ENCODE measurements at regions not wholly inside any gene's neighbourhood (a gene's known extent, or its start where the extent isn't known, plus 50 kb on each side); places are given as distances from the start of the nearest gene placed in this dataset.

- DNase-seq: no peak
Observed at GRCh38 chr5:167626341-167627123, 664.9 kb upstream of the WWC1 start.

DNA sequence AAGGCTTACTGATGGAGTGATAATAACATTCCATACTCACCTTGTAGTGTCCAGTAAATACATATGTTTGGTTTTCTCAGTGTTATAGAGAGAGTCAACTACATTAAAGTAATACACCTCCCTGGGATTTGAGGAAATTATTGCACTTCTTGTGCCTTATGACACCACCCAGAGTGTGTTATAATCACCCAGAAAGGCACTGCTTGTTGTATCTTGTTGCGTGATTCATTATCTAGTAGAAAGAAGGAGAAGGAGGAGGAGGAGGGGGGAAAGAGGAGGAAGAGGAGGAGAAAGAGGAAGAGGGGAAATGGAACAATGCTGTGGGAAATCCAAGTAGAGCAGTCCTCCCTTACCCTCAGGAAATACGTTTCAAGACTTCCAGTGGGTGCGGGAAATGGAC, 661.8 kb upstream of the WWC1 start:
- DNase-seq: no peak

GRCh38 chr5:167631191-167631590, 660.3 kb upstream of the WWC1 start:
- no peak for DNase-seq

- DNase-seq: no peak
Observed at GRCh38 chr5:167633114-167633513, 658.3 kb upstream of the WWC1 start.

GRCh38 chr5:167633931-167634341, 657.5 kb upstream of the WWC1 start:
- DNase-seq: no peak

GRCh38 chr5:167634432-167634831, 657.0 kb upstream of the WWC1 start:
- DNase-seq: no peak

DNA sequence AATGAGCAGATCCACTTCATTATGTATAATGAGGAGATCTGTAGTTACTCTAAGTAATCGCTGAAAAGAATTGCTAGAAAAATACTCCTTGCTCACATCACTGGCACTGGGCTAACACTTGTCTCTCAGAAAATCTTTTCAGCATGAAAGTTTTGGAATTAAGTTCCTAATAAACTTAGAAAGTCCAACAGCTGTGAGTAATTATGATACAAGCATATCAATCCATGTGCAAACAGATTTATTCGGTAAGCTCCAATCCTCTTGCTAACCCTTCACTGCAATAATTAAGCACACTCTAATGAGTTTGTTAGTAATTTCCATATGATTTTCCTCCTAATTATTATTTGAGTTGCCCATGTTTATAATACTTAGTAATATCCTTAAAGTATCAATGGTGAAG, 652.6 kb upstream of the WWC1 start:
- no peak for DNase-seq

- DNase-seq: no peak
Observed at GRCh38 chr5:167639273-167639672, 652.2 kb upstream of the WWC1 start.

DNA sequence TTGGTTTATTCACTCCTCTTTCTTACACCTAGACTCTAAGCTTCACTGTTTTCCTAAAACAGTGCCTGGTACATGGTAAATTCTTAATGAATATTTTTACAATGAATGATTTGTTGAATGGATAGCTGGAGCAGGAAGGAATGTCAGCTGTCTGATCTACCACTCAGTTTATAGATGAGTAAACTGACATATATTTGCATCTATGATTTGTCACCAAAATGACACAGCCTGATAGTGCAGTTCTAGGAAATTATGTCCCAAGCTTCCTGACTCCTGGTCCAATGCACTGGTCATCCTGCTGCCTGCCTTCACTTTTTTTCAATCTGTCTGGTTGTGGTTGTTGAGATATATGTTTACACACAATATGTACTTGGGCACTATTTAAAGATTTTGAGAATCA, 651.7 kb upstream of the WWC1 start:
- no peak for DNase-seq

DNA sequence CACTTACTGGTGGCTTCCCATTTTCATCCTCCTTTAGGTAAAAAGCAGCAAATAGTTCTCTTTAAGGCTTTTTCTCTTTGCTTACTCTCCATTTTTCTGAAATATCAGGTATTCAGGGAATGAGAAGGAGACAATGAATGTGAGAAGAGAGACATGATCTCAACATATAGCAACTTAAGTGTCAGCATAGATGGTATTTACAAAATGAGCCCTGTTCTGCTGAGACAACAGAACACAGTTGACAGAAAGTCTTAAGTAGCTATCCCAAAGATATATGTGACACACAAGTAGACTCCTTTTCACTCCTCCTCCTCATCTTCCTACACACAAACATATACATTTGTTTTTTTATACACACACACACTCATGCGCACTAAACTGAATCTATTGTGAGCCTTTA, 649.3 kb upstream of the WWC1 start:
- no peak for DNase-seq

DNA sequence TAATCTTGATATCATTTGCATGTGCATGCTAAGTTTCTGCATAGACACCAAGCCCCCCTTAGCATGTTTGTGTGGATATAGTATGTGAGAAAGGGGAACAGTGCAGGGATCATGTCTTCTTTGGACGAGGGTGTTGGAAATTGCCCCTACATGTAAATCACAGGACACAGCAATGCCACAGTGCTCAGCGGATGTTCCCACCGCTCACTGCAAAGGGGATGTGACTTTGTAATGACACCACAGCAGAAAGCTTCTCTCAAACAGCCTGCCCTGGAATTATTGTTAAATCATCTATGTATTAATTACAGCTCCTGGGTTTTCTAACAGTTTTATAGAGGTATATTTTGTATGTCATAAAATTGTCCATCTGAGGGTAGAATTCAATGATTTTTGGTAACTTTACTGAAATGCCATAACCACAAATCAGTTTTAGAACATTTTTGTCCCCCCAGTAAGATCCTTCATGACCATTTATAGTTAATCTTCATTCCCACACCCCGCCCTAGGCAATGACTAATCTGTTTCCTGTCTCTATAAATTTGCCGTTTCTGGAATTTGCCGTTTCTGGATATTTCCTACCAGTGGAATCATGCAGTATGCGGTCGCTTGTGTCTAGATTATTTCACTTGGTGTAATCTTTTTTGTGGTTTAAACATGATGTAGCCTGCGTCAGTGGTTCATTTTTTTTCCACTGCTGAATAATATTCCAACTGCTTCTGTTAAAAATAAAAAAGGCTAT, 648.5 kb upstream of the WWC1 start:
- DNase-seq: no peak

DNA sequence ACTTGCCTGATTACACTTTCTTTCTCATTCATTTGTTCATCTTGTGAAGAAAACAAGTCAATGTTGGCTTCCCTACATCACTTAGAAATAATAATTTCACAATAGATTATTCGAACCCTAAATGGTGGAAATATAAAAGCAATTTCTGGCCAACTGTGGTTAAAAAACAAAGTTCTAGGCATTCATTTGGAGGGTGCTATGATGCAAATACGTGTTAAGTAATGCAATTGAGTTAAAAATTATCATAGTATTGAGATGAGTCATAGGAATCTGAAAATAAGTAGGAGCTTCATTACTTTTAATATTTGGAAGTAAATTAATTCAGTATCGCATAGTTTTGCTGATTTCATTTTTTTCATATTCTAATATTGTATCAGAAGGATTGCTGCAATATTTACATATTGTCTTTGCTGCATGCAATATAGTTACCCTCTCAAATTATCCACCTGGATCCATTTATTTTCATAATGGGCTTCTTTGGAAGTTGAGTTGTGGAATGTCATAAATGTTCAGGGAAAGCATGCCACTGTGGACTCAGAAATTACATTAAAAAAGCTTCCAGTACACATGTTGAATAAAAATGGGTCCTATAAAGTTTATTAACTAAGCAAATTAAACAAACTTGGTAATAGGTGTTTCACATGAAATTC, 647.7 kb upstream of the WWC1 start:
- DNase-seq: no peak

DNA sequence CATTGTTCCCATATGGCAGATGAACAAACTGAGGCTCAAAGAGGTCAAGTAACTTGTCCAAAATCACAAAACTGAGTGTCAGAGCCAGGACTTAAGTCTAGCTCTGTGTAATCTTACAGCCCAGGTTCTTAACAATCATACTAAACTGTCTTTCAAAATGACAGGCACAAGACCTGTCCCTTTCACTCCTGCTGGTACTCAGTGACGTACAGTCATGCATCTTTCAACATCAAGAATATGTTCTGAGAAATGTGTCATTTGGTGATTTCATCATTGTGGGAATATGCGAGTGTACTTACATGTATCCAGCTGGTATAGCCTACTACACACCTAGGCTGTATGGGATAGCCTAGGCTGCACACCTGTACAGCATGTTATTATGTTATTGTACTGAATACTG, 646.8 kb upstream of the WWC1 start:
- DNase-seq: peak; percentile 0

GRCh38 chr5:167649471-167649870, 642.0 kb upstream of the WWC1 start:
- no peak for DNase-seq

- no peak for DNase-seq
Observed at GRCh38 chr5:167652690-167653089, 638.8 kb upstream of the WWC1 start.

- DNase-seq: no peak
Observed at GRCh38 chr5:167653645-167654106, 637.8 kb upstream of the WWC1 start.

DNA sequence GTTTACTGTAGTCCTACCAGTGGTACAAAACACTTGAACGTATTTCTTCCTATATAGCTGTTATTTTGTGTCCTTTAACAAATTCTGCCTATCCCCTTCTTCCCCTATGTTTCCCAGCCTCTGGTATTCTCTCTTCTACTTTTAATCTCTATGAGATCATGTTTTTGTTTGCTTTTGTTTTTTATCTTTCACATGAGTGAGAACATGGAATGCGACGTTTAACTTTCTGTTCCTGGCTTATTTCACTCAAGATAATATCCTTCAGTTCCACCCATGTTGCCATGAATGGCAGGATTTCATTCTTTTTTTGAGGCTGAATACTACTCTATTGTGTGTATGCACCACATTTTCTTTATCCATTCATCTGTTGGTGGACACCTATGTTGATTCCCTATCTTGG, 634.4 kb upstream of the WWC1 start:
- no peak for DNase-seq

DNA sequence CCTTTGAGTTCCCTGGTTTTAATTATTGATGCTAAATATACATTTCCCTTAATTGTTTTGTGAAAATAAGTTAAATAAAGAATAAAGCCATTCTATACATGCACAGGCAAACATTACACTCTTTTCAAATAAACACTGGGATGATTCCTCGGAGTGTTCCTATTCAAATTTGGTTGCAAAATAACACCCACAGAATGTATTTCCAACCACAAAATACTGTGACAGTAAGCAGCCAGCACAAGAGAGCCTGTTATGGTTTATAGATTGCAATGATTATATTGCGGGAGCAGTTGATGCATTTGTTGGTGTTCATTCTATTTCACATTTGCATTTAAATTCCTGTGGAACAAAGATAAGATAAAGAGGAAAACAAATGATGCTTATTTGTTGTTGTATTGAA, 632.6 kb upstream of the WWC1 start:
- DNase-seq: no peak

GRCh38 chr5:167661605-167662004, 629.8 kb upstream of the WWC1 start:
- DNase-seq: no peak

DNA sequence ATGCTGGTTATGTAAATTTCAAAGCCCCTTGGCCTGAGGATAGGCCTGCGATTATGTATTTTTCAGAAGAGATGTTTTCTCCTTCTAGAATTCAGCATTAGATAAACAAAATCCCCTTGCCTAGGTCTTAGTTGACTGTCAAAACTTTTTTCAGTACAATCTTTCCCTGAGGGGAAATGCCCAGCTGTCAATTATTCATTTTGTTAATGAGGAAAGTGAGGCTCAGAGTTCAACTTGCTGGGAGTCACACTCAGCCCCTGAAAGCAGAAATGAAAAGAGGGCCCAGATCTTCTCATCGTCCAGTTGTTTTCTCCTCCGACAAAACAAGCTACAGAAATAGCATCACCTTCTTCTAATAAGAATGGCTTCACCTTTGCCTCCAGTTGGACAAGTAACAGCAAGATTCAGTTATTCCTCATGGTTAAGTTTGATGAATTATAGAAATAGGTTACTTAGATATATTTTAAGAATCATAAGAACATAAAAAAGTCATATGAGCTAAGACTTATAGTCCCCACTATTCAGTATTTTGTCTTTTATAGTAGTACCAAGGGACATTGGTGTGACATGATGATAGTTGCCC, 627.1 kb upstream of the WWC1 start:
- DNase-seq: no peak

GRCh38 chr5:167665841-167666375, 625.5 kb upstream of the WWC1 start:
- DNase-seq: no peak

GRCh38 chr5:167671176-167671575, 620.3 kb upstream of the WWC1 start:
- DNase-seq: no peak

- no peak for DNase-seq
Observed at GRCh38 chr5:167673942-167674341, 617.5 kb upstream of the WWC1 start.

Data from inflammatory macrophage treated with lipopolysaccharide for 4 hours (primary cell).